ENCODE measurements at regions not wholly inside any gene's neighbourhood (a gene's known extent, or its start where the extent isn't known, plus 50 kb on each side); places are given as distances from the start of the nearest gene placed in this dataset.

DNA sequence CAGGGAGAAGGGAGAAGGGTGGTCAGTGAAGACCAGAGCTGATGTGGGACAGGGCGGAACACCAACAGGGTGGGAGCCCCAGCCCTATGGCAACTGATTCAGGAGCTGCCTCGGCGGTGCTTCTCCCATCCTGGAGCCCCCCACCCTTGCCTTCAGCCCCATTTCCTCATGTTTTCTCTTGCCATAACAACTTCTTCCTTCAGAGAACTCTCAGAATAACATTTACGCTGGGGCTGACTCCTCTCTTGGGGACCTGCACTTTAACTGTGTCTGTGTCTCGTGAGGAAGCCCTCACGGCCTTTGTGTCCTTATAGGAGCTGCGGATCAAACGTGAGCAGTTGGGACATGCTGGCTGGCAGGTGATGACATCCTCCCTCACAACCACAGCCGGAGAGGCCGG is 116.4 kb upstream of the SNTG2 start:
- DNase-seq: no peak
- WGBS, 2 donors (ENCODE audit: low coverage in 1 of 2): 66 to 73% methylated on average over 3 to 10 of the region's 10 CpGs
- intact Hi-C loops (cut with DNase I; ENCODE audit: low total_unique reads) (no loop called here), in situ Hi-C loops (cut with MboI; ENCODE audit: low pct_ligation_motif_present in 1 of 4, low pct_unique_long_range_greater_than_20kb in 1 of 4, low sequenced_read_pairs in 3 of 4) (no loop called here)
- H3K27me3 ChIP-seq: no peaks in the 10 kb centered on the region
- H3K36me3 ChIP-seq: no peaks in the 10 kb centered on the region
- peaks cover 0 to 5% (median 0%) of the 10 kb centered on the region in 4 donors for H3K4me1 ChIP-seq
- TF ChIP-seq POLR2A (IDR thresholded peaks at IDR 0.05) (no peak), POLR2AphosphoS5 (IDR thresholded peaks at IDR 0.05) (no peak), EP300 (IDR thresholded peaks at IDR 0.05; ENCODE audit: low read depth) (no peak)
- TF ChIP-seq, protein P1, sequence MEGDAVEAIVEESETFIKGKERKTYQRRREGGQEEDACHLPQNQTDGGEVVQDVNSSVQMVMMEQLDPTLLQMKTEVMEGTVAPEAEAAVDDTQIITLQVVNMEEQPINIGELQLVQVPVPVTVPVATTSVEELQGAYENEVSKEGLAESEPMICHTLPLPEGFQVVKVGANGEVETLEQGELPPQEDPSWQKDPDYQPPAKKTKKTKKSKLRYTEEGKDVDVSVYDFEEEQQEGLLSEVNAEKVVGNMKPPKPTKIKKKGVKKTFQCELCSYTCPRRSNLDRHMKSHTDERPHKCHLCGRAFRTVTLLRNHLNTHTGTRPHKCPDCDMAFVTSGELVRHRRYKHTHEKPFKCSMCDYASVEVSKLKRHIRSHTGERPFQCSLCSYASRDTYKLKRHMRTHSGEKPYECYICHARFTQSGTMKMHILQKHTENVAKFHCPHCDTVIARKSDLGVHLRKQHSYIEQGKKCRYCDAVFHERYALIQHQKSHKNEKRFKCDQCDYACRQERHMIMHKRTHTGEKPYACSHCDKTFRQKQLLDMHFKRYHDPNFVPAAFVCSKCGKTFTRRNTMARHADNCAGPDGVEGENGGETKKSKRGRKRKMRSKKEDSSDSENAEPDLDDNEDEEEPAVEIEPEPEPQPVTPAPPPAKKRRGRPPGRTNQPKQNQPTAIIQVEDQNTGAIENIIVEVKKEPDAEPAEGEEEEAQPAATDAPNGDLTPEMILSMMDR (IDR thresholded peaks at IDR 0.05): no peak
- no peak overlapping the region for H3K27ac ChIP-seq
- no peak overlapping the region for H3K4me3 ChIP-seq
- no peaks in the 10 kb centered on the region for H3K9me3 ChIP-seq

DNA sequence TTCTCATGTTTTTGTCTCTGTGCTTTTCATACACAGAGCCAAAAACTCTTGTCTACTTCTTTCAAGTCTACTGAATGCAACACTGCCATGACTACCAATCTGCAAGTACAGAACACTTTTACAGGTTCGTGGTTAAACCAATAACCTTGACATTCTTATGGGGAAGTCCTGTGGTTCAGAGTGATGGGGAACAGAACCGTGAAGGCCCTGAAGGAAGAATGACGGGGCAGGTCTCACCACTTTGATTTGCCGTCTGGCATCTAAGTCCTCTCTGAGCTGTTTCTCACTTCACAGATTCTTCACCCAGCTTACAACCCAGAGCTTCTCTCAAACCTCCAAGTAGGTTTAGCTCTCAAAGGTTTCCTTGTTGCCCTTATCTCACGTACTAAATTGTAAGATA is 117.5 kb upstream of the SNTG2 start:
- no peak for TF ChIP-seq EP300 (IDR thresholded peaks at IDR 0.05; ENCODE audit: low read depth)
- no peak for TF ChIP-seq POLR2AphosphoS5 (IDR thresholded peaks at IDR 0.05)
- no peak for TF ChIP-seq POLR2A (IDR thresholded peaks at IDR 0.05)
- intact Hi-C loops (cut with DNase I; ENCODE audit: low total_unique reads): no loop called here
- in situ Hi-C loops (cut with MboI; ENCODE audit: low pct_ligation_motif_present in 1 of 4, low pct_unique_long_range_greater_than_20kb in 1 of 4, low sequenced_read_pairs in 3 of 4): no loop called here
- H3K4me3 ChIP-seq: no peak overlapping the region
- no peaks in the 10 kb centered on the region for H3K27me3 ChIP-seq
- no peaks in the 10 kb centered on the region for H3K9me3 ChIP-seq
- H3K36me3 ChIP-seq: no peaks in the 10 kb centered on the region
- DNase-seq: no peak
- no peak overlapping the region for H3K27ac ChIP-seq
- peaks cover 0 to 5% (median 0%) of the 10 kb centered on the region in 4 donors for H3K4me1 ChIP-seq
- WGBS, 2 donors (ENCODE audit: low coverage in 1 of 2): 48 to 56% methylated on average over 5 of the region's 5 CpGs

DNA sequence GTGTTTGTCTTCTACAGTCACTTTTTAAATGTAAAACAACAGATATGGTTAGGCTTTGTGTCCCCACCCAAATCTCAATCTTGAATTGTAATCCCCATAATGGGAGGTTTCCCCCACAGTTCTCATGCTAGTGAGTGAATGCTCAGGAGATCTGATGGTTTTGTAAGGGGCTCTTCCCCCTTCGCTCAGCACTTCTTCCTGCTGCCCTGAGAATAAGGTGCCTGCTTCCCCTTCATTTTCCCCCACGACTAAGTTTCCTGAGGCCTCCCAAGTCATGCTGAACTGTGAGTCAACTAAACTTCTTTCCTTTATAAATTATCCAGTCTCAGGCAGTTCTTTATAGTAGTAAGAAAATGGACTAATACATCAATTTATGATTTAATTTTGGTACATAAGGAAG is 118.0 kb upstream of the SNTG2 start:
- no peak overlapping the region for H3K4me3 ChIP-seq
- in situ Hi-C loops (cut with MboI; ENCODE audit: low pct_ligation_motif_present in 1 of 4, low pct_unique_long_range_greater_than_20kb in 1 of 4, low sequenced_read_pairs in 3 of 4) (no loop called here), intact Hi-C loops (cut with DNase I; ENCODE audit: low total_unique reads) (no loop called here)
- peaks cover 0 to 5% (median 0%) of the 10 kb centered on the region in 4 donors for H3K4me1 ChIP-seq
- no peaks in the 10 kb centered on the region for H3K27me3 ChIP-seq
- no peak overlapping the region for H3K27ac ChIP-seq
- no peaks in the 10 kb centered on the region for H3K9me3 ChIP-seq
- 64 to 78% methylated on average over 2 of the region's 2 CpGs for WGBS, 2 donors (ENCODE audit: low coverage in 1 of 2)
- H3K36me3 ChIP-seq: no peaks in the 10 kb centered on the region
- DNase-seq: no peak
- TF ChIP-seq POLR2A (IDR thresholded peaks at IDR 0.05) (no peak), POLR2AphosphoS5 (IDR thresholded peaks at IDR 0.05) (no peak), EP300 (IDR thresholded peaks at IDR 0.05; ENCODE audit: low read depth) (no peak)
- TF ChIP-seq, protein P1 (IDR thresholded peaks at IDR 0.05): no peak

DNA sequence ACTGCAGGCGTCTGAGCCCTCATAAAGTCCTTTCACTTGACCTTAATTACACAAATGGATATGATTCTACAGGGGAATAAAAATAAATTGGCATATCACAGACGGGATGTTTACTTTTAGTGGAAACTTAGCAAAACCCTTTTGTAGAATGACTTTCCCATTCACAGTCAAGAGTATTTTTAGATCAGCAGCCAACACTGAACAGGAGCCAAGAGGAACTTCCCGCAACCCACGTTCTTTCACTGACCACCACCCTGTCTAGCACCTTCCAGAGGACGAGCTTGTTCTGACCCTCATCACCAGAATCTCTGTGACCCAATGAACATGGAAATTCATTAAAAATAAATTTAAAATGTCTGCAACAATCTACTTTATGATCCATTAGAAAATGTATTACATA is 119.0 kb upstream of the SNTG2 start:
- WGBS, 2 donors (ENCODE audit: low coverage in 1 of 2): 18 to 23% methylated on average over 5 of the region's 5 CpGs
- DNase-seq: no peak
- intact Hi-C loops (cut with DNase I; ENCODE audit: low total_unique reads): no loop called here

More for the DNA sequence above, 119.0 kb upstream of the SNTG2 start:
- H3K9me3 ChIP-seq: no peaks in the 10 kb centered on the region
- H3K4me1 ChIP-seq: peaks cover 0 to 5% (median 0%) of the 10 kb centered on the region in 4 donors
- TF ChIP-seq POLR2AphosphoS5 (IDR thresholded peaks at IDR 0.05) (no peak), EP300 (IDR thresholded peaks at IDR 0.05; ENCODE audit: low read depth) (no peak), POLR2A (IDR thresholded peaks at IDR 0.05) (no peak)
- TF ChIP-seq, protein P1 (IDR thresholded peaks at IDR 0.05): no peak
- H3K27ac ChIP-seq: no peak overlapping the region
- no peak overlapping the region for H3K4me3 ChIP-seq
- in situ Hi-C loops (cut with MboI; ENCODE audit: low pct_ligation_motif_present in 1 of 4, low pct_unique_long_range_greater_than_20kb in 1 of 4, low sequenced_read_pairs in 3 of 4): no loop called here
- no peaks in the 10 kb centered on the region for H3K36me3 ChIP-seq
- H3K27me3 ChIP-seq: no peaks in the 10 kb centered on the region
